ENCODE measurements at regions not wholly inside any gene's neighbourhood (a gene's known extent, or its start where the extent isn't known, plus 50 kb on each side); places are given as distances from the start of the nearest gene placed in this dataset.

DNA sequence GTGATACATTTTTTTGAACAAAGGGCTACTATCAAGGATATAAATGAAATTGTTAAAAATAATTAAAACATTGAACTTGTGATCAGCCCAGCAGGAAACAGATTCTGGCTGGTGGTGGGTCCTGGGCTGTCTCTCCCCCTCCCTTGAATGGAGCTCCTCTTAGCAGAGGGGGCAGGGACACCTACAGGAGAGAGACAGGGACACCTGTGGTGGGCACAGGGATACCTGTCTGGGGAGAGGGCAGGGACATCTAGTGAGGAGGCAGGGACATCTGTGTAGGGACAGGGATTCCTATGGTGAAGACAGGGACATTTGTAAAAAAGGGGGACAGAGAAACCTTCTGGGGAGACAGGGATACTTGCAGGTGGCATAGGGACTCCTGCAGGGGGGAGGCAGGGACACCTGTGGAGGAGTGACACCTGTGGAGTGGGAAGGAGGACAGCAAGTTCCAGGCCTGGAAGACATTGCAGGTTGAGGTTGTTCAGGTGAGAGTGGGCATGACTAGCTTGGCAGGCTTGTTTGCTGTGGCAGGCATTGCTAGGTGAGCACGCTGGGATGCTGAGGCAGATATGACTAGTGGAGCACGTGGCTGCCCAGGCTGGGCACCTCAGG lies 264.2 kb downstream of the IRX2 start:
- H3K27me3 ChIP-seq (ENCODE audit: low read depth), result no peaks in the 10 kb centered on the region
- no peak overlapping the region for H3K4me3 ChIP-seq
- DNase-seq (no peak), ATAC-seq (no peak)
- intact Hi-C loops (cut with DNase I), result no loop called here
- H3K4me1 ChIP-seq, result no peaks in the 10 kb centered on the region
- TF ChIP-seq, protein P1, sequence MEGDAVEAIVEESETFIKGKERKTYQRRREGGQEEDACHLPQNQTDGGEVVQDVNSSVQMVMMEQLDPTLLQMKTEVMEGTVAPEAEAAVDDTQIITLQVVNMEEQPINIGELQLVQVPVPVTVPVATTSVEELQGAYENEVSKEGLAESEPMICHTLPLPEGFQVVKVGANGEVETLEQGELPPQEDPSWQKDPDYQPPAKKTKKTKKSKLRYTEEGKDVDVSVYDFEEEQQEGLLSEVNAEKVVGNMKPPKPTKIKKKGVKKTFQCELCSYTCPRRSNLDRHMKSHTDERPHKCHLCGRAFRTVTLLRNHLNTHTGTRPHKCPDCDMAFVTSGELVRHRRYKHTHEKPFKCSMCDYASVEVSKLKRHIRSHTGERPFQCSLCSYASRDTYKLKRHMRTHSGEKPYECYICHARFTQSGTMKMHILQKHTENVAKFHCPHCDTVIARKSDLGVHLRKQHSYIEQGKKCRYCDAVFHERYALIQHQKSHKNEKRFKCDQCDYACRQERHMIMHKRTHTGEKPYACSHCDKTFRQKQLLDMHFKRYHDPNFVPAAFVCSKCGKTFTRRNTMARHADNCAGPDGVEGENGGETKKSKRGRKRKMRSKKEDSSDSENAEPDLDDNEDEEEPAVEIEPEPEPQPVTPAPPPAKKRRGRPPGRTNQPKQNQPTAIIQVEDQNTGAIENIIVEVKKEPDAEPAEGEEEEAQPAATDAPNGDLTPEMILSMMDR (IDR thresholded peaks at IDR 0.05), result no peak
- no peaks in the 10 kb centered on the region for H3K36me3 ChIP-seq
- no peak overlapping the region for H3K27ac ChIP-seq
- H3K9me3 ChIP-seq, result peaks cover 7% of the 10 kb centered on the region

DNA sequence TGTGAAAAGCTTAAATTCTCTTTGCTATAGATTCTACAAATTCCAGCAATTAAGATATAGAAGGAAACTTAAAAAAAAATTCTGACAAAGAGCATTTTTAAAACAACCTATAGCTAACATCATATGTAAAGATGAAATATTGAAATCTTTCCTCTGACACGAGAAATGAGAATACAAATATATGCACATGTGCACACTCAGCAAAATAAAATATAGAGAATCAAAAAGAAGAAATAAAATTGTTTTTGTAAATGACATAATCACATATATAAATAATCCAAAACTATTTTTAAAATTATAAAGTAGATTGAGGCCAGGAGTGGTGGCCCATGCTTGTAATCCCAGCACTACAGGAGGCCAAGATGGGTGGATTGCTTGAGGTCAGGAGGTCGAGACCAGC lies 265.1 kb downstream of the IRX2 start:
- Histone ChIP-seq H3K4me1 (no peaks in the 10 kb centered on the region), H3K9me3 (peaks cover 14% of the 10 kb centered on the region), H3K36me3 (no peaks in the 10 kb centered on the region), H3K4me3 (no peak overlapping the region), H3K27ac (no peak overlapping the region), H3K27me3 (ENCODE audit: low read depth) (no peaks in the 10 kb centered on the region)
- TF ChIP-seq, protein P1 (IDR thresholded peaks at IDR 0.05), result no peak
- DNase-seq (no peak), ATAC-seq (no peak)
- intact Hi-C loops (cut with DNase I), result no loop called here

DNA sequence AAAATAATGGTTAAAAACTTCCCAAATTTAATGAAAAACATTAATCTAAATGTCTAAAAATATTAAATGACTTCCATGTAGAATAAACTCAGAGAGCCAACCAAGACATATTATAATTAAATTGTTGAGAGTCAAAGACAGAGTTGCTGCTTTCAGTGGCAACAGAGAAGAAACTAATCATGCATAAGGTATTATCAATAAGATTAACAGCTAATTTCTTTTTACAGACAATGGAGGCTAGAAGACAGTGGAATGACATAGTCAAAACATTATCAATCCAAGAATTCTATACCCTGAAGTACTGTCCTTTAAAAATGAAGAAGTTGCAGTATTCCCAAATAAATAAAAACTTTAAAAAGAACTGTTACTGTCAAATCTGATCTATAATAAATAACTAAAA lies 268.7 kb downstream of the IRX2 start:
- ATAC-seq (no peak), DNase-seq (no peak)
- H3K4me3 ChIP-seq, result no peak overlapping the region
- H3K36me3 ChIP-seq, result no peaks in the 10 kb centered on the region
- no peaks in the 10 kb centered on the region for H3K4me1 ChIP-seq
- H3K27ac ChIP-seq, result no peak overlapping the region
- TF ChIP-seq, protein P1 (IDR thresholded peaks at IDR 0.05), result no peak
- intact Hi-C loops (cut with DNase I), result no loop called here
- peaks cover 16% of the 10 kb centered on the region for H3K9me3 ChIP-seq
- H3K27me3 ChIP-seq (ENCODE audit: low read depth), result no peaks in the 10 kb centered on the region

DNA sequence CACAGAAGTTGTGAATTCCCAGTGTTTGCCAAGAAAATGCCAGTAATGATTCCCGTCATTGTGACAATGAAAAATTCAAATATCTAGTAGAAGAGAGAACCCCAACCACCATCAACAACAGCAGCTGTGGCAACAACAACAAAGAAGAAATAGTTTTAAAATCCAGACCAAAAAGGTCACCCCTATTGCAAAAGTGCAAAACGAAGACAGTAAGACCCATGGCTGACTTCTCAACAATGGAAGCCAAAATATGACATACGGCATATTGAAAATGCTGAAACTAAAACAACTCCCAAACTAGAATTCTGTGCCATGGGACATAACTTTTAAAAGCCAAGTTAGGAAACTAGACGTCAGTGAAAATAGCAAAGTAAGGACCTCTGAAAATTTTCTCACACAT lies 270.6 kb downstream of the IRX2 start:
- DNase-seq, result no peak
- Histone ChIP-seq H3K27ac (no peak overlapping the region), H3K4me1 (no peaks in the 10 kb centered on the region), H3K27me3 (ENCODE audit: low read depth) (no peaks in the 10 kb centered on the region), H3K9me3 (peaks cover 16% of the 10 kb centered on the region), H3K4me3 (no peak overlapping the region), H3K36me3 (no peaks in the 10 kb centered on the region)
- TF ChIP-seq, protein P1 (IDR thresholded peaks at IDR 0.05), result no peak
- ATAC-seq, result no peak
- intact Hi-C loops (cut with DNase I), result no loop called here

DNA sequence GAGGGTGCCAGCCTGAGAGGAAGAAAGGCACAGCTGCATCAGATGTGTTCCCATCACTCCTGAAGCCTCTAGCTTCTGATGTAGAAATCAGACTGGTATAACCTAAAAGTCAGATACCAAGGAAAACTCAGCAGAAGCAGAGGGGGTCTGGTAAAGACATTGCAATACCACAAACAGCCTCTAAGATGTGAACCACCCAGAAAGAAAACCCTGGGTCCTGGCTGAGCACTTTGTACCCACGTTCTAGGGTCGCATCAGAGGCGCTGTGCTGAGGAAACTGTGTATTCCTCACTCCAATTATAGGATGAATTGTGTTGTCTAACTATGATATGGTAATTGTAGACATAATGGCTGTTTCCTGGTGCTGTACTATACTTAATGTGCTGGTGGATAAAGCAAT lies 275.6 kb downstream of the IRX2 start:
- Histone ChIP-seq H3K27me3 (ENCODE audit: low read depth) (no peaks in the 10 kb centered on the region), H3K4me1 (no peaks in the 10 kb centered on the region), H3K36me3 (no peaks in the 10 kb centered on the region), H3K9me3 (no peaks in the 10 kb centered on the region), H3K4me3 (no peak overlapping the region), H3K27ac (no peak overlapping the region)
- DNase-seq (no peak), ATAC-seq (no peak)
- intact Hi-C loops (cut with DNase I), result no loop called here
- TF ChIP-seq, protein P1 (IDR thresholded peaks at IDR 0.05), result no peak

DNA sequence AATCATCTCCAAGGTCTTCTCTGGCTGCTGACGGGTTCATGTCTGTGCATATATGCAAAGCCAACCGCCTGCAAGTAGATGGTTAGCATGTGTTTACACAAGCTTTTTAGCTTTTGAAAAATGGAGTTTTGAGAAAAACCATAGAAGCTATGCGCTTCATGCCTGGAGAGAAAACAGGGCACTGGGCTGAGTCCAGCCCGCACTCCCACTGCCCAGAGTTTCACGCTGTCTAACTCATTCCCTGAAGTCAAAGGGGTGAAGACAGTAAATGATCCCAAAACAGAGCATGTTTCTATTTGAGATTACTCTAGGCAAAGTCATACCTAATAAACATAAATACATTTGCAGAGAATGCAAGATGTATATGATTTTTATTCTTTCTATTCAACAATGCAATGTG lies 278.8 kb downstream of the IRX2 start:
- Histone ChIP-seq H3K4me1 (no peaks in the 10 kb centered on the region), H3K4me3 (no peak overlapping the region), H3K27ac (no peak overlapping the region), H3K27me3 (ENCODE audit: low read depth) (no peaks in the 10 kb centered on the region), H3K36me3 (no peaks in the 10 kb centered on the region), H3K9me3 (no peaks in the 10 kb centered on the region)
- TF ChIP-seq, protein P1 (IDR thresholded peaks at IDR 0.05), result no peak
- intact Hi-C loops (cut with DNase I), result no loop called here
- ATAC-seq (no peak), DNase-seq (no peak)

All from lower lobe of right lung (tissue), 2 donors.